HG03045 (cell line): ENCODE measurements at regions not wholly inside any gene's neighbourhood (a gene's known extent, or its start where the extent isn't known, plus 50 kb on each side); places are given as distances from the start of the nearest gene placed in this dataset.
"Not testable (repeated sequence)": the region's sequence is repeated elsewhere in the genome, so short reads cannot be mapped to it uniquely, and the experiment has no call there.

ENCODE experiments used
- ATAC-seq: cut with Tn5 transposase; IDR thresholded peaks from one replicate; pipeline ENCODE4 v1.9.1; 2021; ENCODE audit warnings: mild to moderate bottlenecking, moderate library complexity; ENCODE audit not compliant: unreplicated experiment

GRCh38 chr5:6115852-6116251, 262.5 kb downstream of the MED10 start:
- no peak for ATAC-seq

DNA sequence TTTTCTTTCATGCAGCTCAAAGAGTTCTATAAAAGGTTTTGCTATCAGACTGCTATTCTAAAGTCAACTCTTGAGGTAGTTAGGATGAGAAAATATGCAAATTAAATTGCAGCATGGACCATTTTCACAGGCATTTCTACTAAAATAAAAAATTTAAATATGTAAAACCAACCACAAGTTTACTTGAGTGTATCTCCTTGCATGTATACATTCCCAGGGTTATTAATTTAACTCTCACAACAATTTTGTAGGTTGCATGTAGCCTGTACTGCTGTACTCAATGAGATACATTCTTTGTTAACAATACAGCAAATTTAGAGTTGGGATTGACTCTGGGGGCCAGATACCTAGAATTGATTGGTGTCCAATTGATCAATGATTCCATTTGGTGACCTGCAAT, 265.8 kb downstream of the MED10 start:
- no peak for ATAC-seq

DNA sequence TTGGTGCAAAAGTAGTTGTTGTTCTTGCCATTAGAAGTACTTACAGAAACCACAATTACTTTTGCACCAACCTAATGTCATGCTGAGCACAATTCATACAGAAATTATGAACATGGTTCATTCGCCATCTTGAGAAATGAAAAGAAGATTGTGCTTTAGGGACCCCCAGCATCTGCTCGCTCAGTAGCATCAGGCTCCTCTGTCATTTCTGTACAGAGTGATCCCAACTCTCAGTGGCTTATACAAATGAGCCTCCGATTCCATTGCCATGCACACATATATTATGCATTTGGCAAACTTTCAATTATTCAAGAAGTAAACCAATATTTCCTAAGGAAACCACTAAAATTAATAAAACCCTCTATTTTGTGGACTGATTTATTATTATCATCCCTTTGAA, 266.2 kb downstream of the MED10 start:
- no peak for ATAC-seq

GRCh38 chr5:6111131-6111530, 267.2 kb downstream of the MED10 start:
- no peak for ATAC-seq

DNA sequence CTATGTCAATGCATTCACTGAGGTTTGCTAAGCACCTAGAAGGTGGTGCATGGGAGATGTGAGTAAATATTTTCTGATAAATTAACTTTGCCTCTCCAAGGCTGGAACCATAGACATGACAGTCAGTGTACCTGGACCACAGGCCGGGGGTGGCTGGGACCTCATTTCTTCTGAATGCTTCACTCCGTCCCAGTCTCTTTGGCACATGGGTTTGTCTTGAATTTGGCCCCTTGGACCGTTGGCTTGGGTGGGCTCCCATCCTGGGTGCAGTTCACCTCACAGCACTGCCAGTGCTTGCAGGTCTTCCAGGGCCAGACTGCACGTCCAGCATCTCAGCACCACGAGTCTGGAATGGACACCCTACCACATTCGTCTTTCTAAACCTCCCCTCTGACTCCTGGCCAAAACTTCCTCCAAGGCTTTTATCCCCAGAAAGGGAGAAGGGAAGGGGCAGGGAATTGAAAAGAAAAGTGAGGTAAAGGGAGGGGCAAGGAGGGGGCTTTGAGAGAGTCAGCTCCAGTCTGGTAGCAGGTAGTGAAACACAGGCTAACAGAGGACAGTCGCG, 267.8 kb downstream of the MED10 start:
- ATAC-seq = no peak

- no peak for ATAC-seq
Measured at GRCh38 chr5:6108981-6109825, 269.1 kb downstream of the MED10 start.

- ATAC-seq = no peak
Measured at GRCh38 chr5:6108540-6108848, 269.9 kb downstream of the MED10 start.

DNA sequence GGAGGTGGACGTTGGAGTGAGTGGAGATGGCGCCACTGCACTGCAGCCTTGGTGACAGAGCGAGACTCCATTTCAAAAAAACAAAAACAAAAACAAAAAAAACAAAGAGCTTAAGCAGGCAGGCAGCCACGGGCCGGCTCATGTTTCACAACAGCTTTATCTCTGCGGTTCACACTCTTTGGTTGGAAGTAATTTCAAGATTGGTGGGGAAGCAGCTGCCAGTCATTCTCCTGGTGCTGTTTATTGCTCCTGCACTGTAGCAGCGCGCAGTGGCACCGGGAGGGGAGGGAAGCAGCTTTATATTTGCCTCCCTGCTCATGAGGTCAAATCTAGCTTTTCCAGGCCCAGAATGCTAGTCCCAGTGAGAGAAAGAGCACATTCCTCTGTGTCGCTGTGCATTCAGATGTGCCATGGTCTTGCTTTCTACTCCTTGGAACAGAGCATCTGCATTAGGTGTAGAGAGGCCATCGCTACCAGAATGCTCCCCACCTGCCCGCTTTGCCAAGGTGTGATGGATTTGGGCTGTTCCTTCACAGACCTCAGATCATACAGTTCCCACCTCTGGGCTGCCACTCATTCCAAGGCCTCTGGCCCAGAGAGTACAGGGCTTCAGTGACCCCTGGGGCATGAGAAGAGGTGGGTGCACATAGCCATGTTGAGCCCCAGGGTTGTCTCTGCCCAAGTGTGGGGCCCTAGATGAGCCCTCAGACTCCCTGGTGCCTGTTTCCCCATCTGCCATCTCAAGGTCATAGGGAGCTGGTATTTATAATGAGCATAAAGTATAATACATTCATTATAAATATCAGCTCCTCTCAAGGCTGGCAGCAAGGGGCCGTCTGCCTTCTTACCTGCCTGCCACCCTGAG, 270.4 kb downstream of the MED10 start:
- no peak for ATAC-seq

DNA sequence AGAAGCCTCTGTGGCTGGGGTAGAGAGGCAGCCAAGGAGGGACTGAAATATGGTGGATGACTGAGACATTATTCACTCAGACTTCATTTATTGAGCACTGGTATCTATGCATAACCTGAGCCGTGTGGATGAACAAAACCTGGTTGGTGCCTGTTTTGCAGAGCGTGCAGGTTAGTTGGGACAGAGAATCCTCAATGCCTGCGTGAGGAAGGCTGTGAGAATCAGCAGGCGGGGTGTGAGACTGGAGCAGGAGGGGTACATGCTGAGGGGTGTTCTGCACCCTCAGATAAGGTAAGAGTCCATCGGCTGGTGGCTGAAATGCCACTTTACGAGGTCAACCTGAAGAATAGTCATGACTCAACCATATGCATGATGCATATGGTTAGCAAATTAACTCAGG, 271.6 kb downstream of the MED10 start:
- ATAC-seq = no peak

DNA sequence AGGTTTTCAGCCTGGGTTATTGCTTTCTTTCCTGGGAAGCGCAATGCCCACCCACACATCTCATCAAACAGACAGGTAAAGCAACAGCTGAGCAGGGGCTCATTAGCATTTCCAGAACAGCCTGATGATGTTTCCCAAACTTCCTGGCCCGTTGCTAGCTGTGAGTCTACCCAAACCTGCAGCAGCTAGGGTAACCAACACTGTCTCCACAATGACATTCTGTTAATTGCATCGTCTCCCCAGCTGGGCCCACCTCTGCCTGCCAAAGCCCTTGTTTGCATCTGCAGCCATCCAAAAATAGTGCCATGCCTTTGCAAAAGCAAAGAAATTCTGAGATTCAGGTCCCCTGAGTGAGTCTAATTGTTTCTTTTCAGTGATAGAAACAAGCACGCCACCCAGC, 273.0 kb downstream of the MED10 start:
- no peak for ATAC-seq

DNA sequence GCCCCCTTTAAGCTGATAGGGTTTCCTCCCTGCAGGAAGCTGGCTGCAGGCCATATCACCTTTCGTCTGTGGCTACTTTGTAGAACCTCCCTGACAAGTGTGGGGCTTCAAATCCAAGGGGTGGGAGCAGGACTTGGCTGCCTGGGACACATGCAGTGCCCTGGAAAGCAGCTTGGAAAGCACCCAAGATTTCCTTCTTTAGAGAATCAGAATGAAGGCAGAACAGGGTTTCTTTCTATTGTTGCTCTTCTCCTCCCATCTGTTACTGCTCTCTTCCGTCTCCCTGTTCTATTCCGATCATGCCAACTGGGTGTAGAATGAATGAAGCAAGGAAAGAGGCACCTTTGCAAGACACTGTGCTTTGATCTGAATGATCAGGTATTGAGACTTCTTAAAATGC, 282.2 kb downstream of the MED10 start:
- no peak for ATAC-seq

DNA sequence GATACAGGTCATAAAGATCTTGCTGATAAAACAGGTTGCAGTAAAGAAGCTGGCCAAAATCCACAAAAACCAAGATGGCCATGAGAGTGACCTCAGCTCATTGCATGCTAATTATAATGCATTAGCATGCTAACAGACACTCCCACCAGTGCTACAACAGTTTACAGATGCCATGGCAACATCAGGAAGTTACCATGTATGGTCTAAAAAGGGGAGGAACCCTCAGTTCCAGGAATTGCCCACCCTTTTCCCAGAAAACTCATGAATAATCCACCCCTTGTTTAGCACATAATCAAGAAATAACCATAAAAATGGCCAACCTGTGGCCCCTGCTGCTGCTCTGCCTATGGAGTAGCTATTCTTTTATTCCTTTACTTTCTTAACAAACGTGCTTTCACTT, 284.2 kb downstream of the MED10 start:
- not testable (repeated sequence) for ATAC-seq

DNA sequence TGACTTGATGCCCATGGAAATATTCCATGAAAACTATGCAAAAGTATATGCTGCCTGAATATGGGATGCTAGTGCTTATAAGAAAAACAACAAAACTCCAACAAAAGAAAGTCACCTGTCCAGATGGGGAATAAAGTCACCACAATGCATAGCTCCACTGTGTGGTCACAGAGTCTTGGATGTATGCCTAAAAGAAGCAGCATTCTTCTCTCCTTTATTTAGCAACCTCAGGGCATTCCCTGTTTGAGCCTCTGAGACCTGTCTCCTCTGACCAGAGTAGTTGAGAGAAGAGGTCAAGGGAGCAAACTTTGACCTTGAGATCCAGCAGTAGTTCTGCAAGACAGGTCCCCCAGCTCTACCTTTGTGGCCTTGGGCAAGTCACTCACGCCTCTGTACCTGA, 287.5 kb downstream of the MED10 start:
- no peak for ATAC-seq

DNA sequence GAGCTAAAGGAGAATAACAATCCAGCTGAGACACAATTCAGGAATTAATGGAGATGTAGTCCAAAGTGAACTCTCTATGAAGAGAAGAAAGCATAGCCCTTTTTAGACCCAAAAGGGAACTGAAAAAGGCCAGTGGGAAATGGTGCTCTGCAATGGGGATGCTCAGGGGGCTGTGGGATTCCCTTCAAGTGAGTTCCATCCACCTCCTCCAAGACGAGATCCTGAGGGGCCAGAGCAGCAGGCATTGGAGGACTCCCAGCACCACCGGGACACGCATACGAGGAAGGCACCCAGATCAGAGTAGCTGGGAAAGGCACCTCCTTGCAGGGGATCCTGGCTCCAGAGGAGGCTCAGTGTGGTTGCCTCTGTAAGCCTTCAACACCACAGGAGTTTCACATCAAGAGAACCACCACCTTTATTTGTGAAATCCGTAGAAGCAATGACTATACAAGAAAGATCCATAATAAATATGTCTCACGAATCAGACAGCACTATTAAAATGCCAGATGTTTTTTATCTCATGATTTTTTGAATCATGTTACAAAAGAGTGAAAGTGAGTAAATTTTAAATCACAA, 288.2 kb downstream of the MED10 start:
- ATAC-seq = no peak

DNA sequence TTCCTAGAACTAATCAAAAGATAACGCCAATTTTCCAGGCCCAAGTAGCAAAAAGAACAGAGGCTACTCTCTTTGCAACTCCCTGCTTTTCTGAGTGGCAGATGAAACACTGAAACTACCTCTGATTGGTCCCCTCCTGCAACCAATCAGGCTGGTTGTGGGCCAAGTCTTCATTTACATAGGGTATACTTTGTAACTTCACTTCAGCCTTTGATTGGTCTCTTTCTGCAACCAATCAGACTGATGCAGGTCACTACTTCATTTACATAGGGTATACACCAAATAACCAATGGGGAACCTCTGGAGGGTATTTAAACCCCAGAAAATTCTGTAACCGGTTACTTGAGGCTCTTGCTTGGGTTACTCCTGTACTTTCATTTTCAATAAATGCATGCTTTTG, 289.6 kb downstream of the MED10 start:
- ATAC-seq = no peak

GRCh38 chr5:6087576-6087975, 290.8 kb downstream of the MED10 start:
- ATAC-seq = no peak

- no peak for ATAC-seq
Measured at GRCh38 chr5:6086871-6087270, 291.5 kb downstream of the MED10 start.

DNA sequence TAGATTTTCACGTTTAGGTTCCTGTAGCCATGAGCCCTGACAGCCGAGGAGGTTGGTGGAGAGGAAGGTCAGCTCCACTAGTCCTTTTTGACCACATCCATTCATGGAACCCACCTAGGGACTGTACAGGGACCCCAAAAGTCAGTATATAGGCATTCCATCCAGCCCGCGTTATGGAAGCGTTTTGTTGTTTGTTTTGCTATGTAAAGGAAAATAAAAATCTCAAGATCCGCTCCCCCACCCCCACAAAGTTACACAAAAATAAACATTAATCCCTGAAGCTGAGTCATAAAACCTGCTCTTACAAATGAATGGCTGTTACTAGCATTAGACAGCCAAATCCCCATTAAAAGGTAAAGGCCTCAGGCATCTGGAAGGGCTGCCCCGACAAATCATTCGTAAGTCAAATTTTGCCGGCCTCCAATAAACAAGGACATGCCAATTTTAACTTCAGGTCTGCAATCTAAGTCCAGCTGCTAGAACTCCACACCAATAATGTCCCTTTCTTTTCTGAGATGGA, 292.9 kb downstream of the MED10 start:
- ATAC-seq = no peak

DNA sequence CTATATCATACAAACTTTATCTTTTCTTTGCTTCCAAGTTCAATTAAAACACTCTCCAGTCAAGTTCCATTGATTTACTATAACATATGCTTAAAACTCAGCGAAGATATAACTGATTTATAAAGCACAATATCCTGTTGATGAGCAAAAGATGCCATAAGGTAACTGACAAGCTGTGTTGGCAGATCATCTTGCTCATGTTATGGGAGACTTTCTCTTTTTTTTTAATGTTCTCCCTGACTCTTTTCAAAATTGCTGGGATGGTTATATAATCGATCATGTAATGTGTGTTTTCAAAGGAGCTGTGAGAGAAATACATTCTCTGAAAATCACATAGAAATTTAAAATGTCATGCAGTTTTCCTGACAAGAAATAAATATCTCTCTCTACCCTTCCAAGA, 293.5 kb downstream of the MED10 start:
- no peak for ATAC-seq

- ATAC-seq = no peak
Measured at GRCh38 chr5:6084376-6084775, 294.0 kb downstream of the MED10 start.

DNA sequence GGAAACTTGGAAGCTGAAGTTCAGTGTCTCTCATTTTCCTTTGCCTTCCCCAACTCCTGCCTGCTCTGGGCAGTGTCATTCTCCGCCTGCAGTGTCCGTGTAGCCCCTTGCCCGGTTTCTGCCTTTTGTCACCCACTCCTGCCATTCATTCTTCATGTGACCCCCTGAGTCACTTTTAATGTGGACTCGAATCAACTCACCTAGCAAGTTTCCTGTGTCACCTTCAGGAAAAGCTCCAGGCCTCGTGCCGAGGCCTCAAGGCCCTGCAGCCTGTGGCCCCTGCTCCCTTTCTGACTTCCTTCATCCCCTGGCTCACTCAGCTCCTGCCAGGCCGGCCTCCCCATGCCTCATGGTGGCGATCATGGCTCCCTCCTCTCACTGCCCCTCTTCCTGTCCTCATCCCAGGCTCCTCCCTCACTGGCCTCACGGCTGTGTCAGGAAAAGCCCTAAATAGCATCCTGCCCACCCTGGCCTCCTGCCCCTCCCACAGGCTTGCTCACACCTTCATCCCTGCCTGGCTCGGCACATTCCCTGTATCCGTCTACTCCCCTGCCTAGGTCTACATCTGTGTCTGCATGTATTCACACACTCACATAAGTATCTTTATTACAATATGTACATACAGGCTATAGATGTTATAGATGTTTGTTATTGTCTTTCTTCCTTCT, 294.9 kb downstream of the MED10 start:
- ATAC-seq = no peak
